OCI-LY7 (cell line): ENCODE measurements at regions not wholly inside any gene's neighbourhood (a gene's known extent, or its start where the extent isn't known, plus 50 kb on each side); places are given as distances from the start of the nearest gene placed in this dataset.

Experiments
- CTCF ChIP-seq: fragments of 200-600 bp; sonication (generic); conservative IDR thresholded peaks from 2 replicates; pipeline ENCODE4 v1.5.1; 2014; ENCODE audit warnings: mild to moderate bottlenecking, antibody characterized with exemption, low read length, moderate library complexity, mixed read lengths
- EZH2phosphoT487 ChIP-seq: fragments of 200-600 bp; sonication (generic); IDR thresholded peaks from 2 replicates; pipeline ENCODE4 v1.6.1; 2018; ENCODE audit warnings: low read depth, borderline replicate concordance, mild to moderate bottlenecking, mixed run types, antibody characterized with exemption, low read length, moderate library complexity, mixed read lengths

GRCh38 chr20:40606660-40607059 lies 82.4 kb downstream of the MAFB start:
- no peak for TF ChIP-seq EZH2phosphoT487
- TF ChIP-seq CTCF, result no peak
